CD4-positive, CD25-positive, alpha-beta regulatory T cell (primary cell): ENCODE measurements at regions not wholly inside any gene's neighbourhood (a gene's known extent, or its start where the extent isn't known, plus 50 kb on each side); places are given as distances from the start of the nearest gene placed in this dataset.
"Not testable (repeated sequence)": the region's sequence is repeated elsewhere in the genome, so short reads cannot be mapped to it uniquely, and the experiment has no call there.

Source experiments
- ATAC-seq, 2 donors: fragments of 150-1000 bp; cut with Tn5 transposase; one replicate each; pipeline ENCODE4 v1.10.0; 2021; ENCODE audit warnings: low read depth in 2 of 2, moderate number of reproducible peaks in 2 of 2, moderate library complexity in 1 of 2
- DNase-seq, 3 donors: peaks; one replicate each; pipeline versions ENCODE4 v3.0.0 to v3.0.0-alpha.2; 2012 to 2022; ENCODE audit warnings: mixed read lengths in 1 of 3
- H3K27ac ChIP-seq: one replicate; pipeline ENCODE4 v1.7.0; 2013; ENCODE audit warnings: mild to moderate bottlenecking, low read length; ENCODE audit not compliant: insufficient read depth, poor library complexity, severe bottlenecking
- H3K27me3 ChIP-seq: one replicate; pipeline ENCODE4 v1.7.0; 2013; ENCODE audit warnings: low read length; ENCODE audit not compliant: control insufficient read depth, insufficient read depth
- H3K36me3 ChIP-seq: one replicate; pipeline ENCODE4 v1.7.0; 2013; ENCODE audit warnings: mild to moderate bottlenecking, low read length, moderate library complexity; ENCODE audit not compliant: control insufficient read depth, insufficient read depth
- H3K4me1 ChIP-seq: 2 replicates; pipeline ENCODE4 v1.7.0; 2013; ENCODE audit warnings: mild to moderate bottlenecking, low read length; ENCODE audit not compliant: insufficient read depth, control insufficient read depth, poor library complexity, severe bottlenecking
- H3K4me3 ChIP-seq: one replicate; pipeline ENCODE4 v1.7.0; 2013; ENCODE audit warnings: low read depth, mild to moderate bottlenecking, low read length, moderate library complexity
- H3K9me3 ChIP-seq, 2 experiments: 1 replicate in 1 of 2; 2 replicates in 1 of 2; pipeline ENCODE4 v1.7.0; 2013; ENCODE audit warnings: low read length in 2 of 2, mild to moderate bottlenecking in 1 of 2, moderate library complexity in 1 of 2; ENCODE audit not compliant: control insufficient read depth in 2 of 2
- H3K27ac Mint-ChIP-seq, 3 donors: one replicate each; pipeline ENCODE4 v1.8.0; 2020 to 2022; ENCODE audit warnings: mild to moderate bottlenecking in 3 of 3, mixed read lengths in 3 of 3, moderate library complexity in 2 of 3
- H3K27me3 Mint-ChIP-seq: one replicate; pipeline ENCODE4 v1.8.0; 2022; ENCODE audit warnings: mild to moderate bottlenecking, mixed read lengths
- H3K36me3 Mint-ChIP-seq: one replicate; pipeline ENCODE4 v1.8.0; 2020; ENCODE audit warnings: mixed read lengths
- H3K4me1 Mint-ChIP-seq, 4 donors: one replicate each; pipeline ENCODE4 v1.8.0; 2020 to 2022; ENCODE audit warnings: mixed read lengths in 4 of 4, mild to moderate bottlenecking in 1 of 4
- H3K4me3 Mint-ChIP-seq, 4 donors: one replicate each; pipeline ENCODE4 v1.8.0; 2020 to 2022; ENCODE audit warnings: mild to moderate bottlenecking in 4 of 4, mixed read lengths in 4 of 4, moderate library complexity in 3 of 4
- H3K9me3 Mint-ChIP-seq, 7 donors: one replicate each; pipeline ENCODE4 v1.8.0; 2020 to 2022; ENCODE audit warnings: mixed read lengths in 7 of 7, mild to moderate bottlenecking in 3 of 7, moderate library complexity in 2 of 7

- not testable (repeated sequence) for H3K4me3 Mint-ChIP-seq, H3K36me3 Mint-ChIP-seq, H3K27ac ChIP-seq, H3K27ac Mint-ChIP-seq, H3K4me1 Mint-ChIP-seq, DNase-seq, ATAC-seq, H3K9me3 Mint-ChIP-seq, H3K9me3 ChIP-seq, H3K4me1 ChIP-seq, H3K36me3 ChIP-seq, H3K27me3 ChIP-seq, H3K4me3 ChIP-seq, H3K27me3 Mint-ChIP-seq
Observed at GRCh38 chr6:10311546-10312405, 103.1 kb downstream of the TFAP2A start.

DNA sequence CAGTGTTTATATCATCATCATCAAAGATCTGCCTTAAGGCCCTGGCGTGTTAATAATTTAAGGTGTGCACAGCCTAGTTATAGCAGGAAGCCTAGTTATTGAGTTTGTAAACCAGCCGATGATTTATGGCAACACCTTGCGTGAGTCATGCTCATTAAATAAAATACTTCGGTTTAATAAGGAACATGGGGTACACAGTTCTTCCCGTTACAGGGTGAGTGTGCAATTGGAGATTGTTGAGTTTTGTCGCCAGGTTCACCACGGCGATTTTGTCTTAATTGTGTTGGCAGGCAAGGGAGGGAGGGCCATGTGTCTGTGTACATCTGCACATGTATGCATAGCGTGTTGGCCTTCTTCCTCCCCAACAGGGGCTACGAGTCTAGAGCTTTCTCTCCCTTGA is 104.0 kb downstream of the TFAP2A start:
- Histone ChIP-seq H3K9me3 (no peaks in the 10 kb centered on the region), H3K36me3 (no peaks in the 10 kb centered on the region), H3K4me1 (no peaks in the 10 kb centered on the region), H3K4me3 (no peak overlapping the region), H3K27ac (no peak overlapping the region), H3K27me3 (no peaks in the 10 kb centered on the region)
- H3K27ac Mint-ChIP-seq: no peak overlapping the region
- no peaks in the 10 kb centered on the region for H3K4me1 Mint-ChIP-seq
- H3K4me3 Mint-ChIP-seq: no peak overlapping the region
- H3K27me3 Mint-ChIP-seq: no peaks in the 10 kb centered on the region
- ATAC-seq (no peak), DNase-seq (no peak)
- H3K36me3 Mint-ChIP-seq: no peaks in the 10 kb centered on the region
- peaks cover 0 to 4% (median 0%) of the 10 kb centered on the region in 7 donors for H3K9me3 Mint-ChIP-seq

GRCh38 chr6:10310330-10310653 is 104.6 kb downstream of the TFAP2A start:
- H3K9me3 Mint-ChIP-seq: peaks cover 0 to 4% (median 0%) of the 10 kb centered on the region in 7 donors
- H3K4me3 ChIP-seq: no peak overlapping the region
- no peak for ATAC-seq

DNA sequence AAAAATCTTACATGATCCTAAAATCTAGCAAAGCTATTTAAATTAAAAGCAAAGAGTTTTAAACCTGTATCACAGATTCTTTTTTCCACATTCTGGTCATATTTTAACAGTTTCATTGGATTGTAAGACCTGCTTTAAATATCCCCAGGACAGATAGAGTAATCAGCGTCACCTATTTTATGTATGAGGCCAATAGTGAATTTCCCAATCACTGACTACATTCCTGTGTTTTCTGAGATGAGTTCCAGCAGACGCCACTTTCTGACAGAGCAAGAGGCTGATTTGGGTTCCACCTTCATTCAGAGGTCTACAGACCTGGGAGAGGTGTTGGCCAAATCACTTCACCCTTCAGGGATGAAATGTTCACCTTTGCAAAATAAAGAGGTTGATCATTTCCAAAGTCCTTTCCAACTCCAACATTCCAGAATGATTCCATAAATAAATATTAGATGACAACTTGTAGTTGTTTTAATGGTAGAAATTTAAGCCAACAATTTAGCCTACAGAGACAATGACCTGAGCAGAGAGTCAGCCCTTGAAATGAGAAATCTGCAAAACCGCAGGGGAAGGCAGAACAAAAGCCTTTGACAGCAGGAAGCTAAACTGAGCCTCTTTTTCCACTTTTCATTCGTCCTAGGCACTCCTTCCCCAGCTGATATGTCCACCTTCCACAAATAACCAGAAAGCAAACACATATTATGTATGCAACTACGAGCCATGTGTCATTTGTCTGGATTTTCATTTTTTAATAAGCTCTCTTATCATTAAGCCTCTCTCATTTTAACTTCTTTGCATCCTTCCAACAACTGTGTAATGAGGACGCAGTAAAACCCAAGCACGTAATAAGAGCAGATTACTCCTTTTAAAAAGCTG is 105.2 kb downstream of the TFAP2A start:
- Histone ChIP-seq H3K4me3 (no peak overlapping the region), H3K27ac (no peak overlapping the region), H3K4me1 (no peaks in the 10 kb centered on the region), H3K9me3 (no peaks in the 10 kb centered on the region), H3K27me3 (no peaks in the 10 kb centered on the region), H3K36me3 (no peaks in the 10 kb centered on the region)
- ATAC-seq (no peak), DNase-seq (no peak)
- no peak overlapping the region for H3K4me3 Mint-ChIP-seq
- no peaks in the 10 kb centered on the region for H3K27me3 Mint-ChIP-seq
- H3K27ac Mint-ChIP-seq: no peak overlapping the region
- H3K36me3 Mint-ChIP-seq: no peaks in the 10 kb centered on the region
- H3K9me3 Mint-ChIP-seq: peaks cover 0 to 4% (median 0%) of the 10 kb centered on the region in 7 donors
- no peaks in the 10 kb centered on the region for H3K4me1 Mint-ChIP-seq

More at GRCh38 chr6:10310330-10310653, 104.6 kb downstream of the TFAP2A start:
- no peaks in the 10 kb centered on the region for H3K36me3 ChIP-seq
- no peak for DNase-seq
- no peaks in the 10 kb centered on the region for H3K27me3 Mint-ChIP-seq
- no peaks in the 10 kb centered on the region for H3K9me3 ChIP-seq
- no peak overlapping the region for H3K4me3 Mint-ChIP-seq
- H3K4me1 ChIP-seq: no peaks in the 10 kb centered on the region
- no peak overlapping the region for H3K27ac ChIP-seq
- no peaks in the 10 kb centered on the region for H3K27me3 ChIP-seq
- H3K4me1 Mint-ChIP-seq: no peaks in the 10 kb centered on the region
- no peak overlapping the region for H3K27ac Mint-ChIP-seq
- H3K36me3 Mint-ChIP-seq: no peaks in the 10 kb centered on the region

- no peak for DNase-seq
- Histone ChIP-seq H3K4me3 (no peak overlapping the region), H3K9me3 (no peaks in the 10 kb centered on the region), H3K36me3 (no peaks in the 10 kb centered on the region), H3K27ac (no peak overlapping the region), H3K27me3 (no peaks in the 10 kb centered on the region), H3K4me1 (no peaks in the 10 kb centered on the region)
- ATAC-seq: no peak
- no peaks in the 10 kb centered on the region for H3K27me3 Mint-ChIP-seq
- no peak overlapping the region for H3K4me3 Mint-ChIP-seq
- no peak overlapping the region for H3K27ac Mint-ChIP-seq
- H3K4me1 Mint-ChIP-seq: no peaks in the 10 kb centered on the region
- no peaks in the 10 kb centered on the region for H3K36me3 Mint-ChIP-seq
- H3K9me3 Mint-ChIP-seq: peaks cover 0 to 4% (median 0%) of the 10 kb centered on the region in 7 donors
Observed at GRCh38 chr6:10307476-10307875, 107.4 kb downstream of the TFAP2A start.

DNA sequence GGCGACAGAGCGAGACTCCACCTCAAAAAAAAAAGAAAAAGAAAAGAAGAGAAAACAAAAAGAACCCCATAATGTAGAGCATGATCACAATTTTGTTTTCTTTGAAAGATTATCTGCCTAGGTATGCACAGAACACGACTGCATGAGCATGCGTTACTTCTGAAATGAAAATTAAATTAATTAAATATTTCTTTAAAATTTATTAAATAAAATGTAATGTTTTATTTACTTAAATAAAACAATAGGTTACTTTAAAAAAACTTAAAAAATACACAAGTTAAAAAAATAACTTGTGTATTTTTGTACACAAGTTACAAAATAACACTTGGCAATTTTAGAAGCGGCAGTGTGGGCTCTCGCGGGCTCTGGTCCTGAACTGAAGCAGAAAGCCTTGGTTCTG is 107.8 kb downstream of the TFAP2A start:
- no peaks in the 10 kb centered on the region for H3K27me3 ChIP-seq
- Mint-ChIP-seq H3K9me3 (peaks cover 0 to 4% (median 0%) of the 10 kb centered on the region in 7 donors), H3K36me3 (no peaks in the 10 kb centered on the region), H3K4me3 (no peak overlapping the region), H3K4me1 (no peaks in the 10 kb centered on the region), H3K27me3 (no peaks in the 10 kb centered on the region), H3K27ac (no peak overlapping the region)
- H3K27ac ChIP-seq: no peak overlapping the region
- H3K4me1 ChIP-seq: no peaks in the 10 kb centered on the region
- no peaks in the 10 kb centered on the region for H3K36me3 ChIP-seq
- ATAC-seq (no peak), DNase-seq (no peak)
- H3K4me3 ChIP-seq: no peak overlapping the region
- no peaks in the 10 kb centered on the region for H3K9me3 ChIP-seq

DNA sequence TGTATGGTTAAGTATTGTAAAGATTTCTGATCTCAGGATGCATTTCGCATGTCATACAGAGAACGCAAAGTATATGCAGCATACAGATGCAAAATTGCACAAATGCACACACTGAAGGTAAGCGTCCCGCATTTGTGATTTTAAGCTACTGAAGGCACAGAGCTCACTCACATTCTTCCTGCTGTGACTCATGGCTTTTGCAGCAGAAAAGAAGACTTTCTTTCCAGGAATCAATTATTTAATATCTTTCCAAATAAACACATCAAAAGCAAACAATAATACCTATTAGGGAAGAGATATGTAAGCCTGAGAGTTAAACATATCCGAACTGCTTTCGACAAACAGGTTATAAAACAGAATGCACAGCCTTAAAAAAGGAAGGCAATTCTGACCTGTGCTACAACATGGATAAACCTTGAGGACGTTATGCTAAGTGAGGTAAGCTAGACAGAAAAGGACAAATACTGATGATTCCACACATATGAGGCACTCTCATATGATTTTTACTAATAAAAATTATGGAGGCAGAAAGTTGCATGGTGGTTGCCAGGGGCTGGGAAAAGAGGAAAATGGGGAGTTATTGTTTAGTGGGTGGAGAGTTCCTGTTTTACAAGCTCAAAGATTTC is 109.0 kb downstream of the TFAP2A start:
- Histone ChIP-seq H3K36me3 (no peaks in the 10 kb centered on the region), H3K27ac (no peak overlapping the region), H3K27me3 (no peaks in the 10 kb centered on the region), H3K4me3 (no peak overlapping the region), H3K9me3 (no peaks in the 10 kb centered on the region), H3K4me1 (no peaks in the 10 kb centered on the region)
- no peaks in the 10 kb centered on the region for H3K36me3 Mint-ChIP-seq
- H3K27ac Mint-ChIP-seq: no peak overlapping the region
- H3K9me3 Mint-ChIP-seq: peaks cover 0 to 4% (median 0%) of the 10 kb centered on the region in 7 donors
- H3K4me3 Mint-ChIP-seq: no peak overlapping the region
- DNase-seq (no peak), ATAC-seq (no peak)
- no peaks in the 10 kb centered on the region for H3K27me3 Mint-ChIP-seq
- H3K4me1 Mint-ChIP-seq: no peaks in the 10 kb centered on the region
